ENCODE measurements at regions not wholly inside any gene's neighbourhood (a gene's known extent, or its start where the extent isn't known, plus 50 kb on each side); places are given as distances from the start of the nearest gene placed in this dataset.

DNA sequence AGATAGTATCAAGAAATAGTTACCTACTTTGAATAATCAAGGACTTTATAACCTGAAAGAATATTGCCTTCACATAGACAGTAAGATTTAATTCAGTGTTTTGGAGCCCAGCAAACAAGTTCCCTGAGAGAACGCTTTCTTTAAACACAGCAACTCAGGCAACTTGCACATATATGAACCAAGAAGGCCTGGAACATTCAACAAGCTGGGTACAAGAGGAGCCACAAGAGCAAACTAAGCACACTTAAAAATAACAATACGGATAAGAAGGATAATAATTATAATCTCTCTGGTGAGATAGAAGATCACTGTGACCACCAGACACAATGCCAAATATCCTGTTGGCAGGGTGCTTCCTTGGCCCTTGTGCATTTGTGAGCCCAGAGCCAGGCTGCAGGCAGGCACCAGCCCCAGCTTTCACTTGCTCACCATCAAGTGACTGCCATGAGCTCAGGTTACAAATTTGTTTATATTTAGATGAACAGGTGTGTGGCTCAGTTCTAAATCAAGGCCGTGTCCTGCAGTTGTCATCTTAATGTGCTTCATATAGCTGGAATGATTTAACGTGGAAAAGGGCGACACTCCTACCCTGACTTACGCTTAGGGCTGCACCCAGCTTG lies 446.6 kb downstream of the IRS1 start:
- DNase-seq (ENCODE audit: extremely low read depth in 1 of 2, low read depth in 1 of 2): no peak

DNA sequence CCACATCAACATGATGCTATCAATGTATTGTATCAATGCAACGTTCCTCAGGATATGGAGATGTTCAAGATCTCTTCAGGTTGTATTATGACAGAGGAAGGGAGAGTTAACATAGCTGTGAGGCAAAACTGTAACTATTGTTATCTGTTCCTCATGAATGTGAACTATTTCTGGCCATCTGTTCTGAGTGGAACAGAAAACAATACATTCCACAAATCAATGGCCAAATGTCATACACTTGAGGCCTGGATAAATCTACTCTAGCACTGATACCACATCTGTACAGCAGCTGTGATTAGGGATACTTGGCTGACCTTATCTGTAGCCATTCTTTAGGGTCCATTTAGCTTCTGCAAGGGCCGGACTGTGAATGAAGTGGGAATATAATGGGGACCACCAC lies 447.9 kb downstream of the IRS1 start:
- DNase-seq (ENCODE audit: extremely low read depth in 1 of 2, low read depth in 1 of 2): no peak

DNA sequence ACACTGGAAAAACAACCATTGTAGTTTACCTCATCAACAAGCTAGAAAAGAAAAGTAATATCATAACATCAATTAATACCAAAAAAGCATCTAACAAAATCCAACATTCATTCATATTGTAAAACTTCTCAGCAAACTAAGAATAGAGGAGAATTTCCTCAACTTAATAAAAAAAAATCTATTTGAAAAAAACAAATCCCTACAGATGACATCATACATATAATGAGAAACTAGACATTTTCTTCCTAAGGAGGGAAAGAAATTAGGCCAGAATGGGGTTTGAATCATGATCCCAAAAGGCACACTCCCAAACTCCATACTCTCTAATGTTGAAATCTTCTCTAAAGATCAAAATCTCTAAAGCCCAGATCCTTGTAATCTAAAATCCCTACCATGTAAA lies 460.0 kb downstream of the IRS1 start:
- no peak for DNase-seq (ENCODE audit: extremely low read depth in 1 of 2, low read depth in 1 of 2)

DNA sequence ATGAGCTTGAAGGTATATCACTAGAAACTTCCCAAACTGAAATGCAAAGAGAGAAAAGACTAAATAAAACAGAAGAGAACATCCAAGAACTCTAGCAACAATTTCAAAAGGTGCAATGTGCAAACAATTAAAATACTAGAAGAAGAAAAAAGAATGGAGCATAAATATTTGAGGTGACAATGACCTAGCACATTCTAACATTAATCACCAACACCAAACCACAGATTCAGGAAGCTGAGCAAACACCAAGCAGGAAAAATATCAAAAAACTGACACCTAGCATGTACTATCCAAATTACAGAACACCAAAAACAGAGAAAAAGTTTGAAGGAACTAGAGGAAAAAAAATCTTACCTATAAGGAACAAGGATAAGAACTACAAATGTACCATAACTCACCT lies 460.8 kb downstream of the IRS1 start:
- DNase-seq (ENCODE audit: extremely low read depth in 1 of 2, low read depth in 1 of 2): no peak

DNA sequence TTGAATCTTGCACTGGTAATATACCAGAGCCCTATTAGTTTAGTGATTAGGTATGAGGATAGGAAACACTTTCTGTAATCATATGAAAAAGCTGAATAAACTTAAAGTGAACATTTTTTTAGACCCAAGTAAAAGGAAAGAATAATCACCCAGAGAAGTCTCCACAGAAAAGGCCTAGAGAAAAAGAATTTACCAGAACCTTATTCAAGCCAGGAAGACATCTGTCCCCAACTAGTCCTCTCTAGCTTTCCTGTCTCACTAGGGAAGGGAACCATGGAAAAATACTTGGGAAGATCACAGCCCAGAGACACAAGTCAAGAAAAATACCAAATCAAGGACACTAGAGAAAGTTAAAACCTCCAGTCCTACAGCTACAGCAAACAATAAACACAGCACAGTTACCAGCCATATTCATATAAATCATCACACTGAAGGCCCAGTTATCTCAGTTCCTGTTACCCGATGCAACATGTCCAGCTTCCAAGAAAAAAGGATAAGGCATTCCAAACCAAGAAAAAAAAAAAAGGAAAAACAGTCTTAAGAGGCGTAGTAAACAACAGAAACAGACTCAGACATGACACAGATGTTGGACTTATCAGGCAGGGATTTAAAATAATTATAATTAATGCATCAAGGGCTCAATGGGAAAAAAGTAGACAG lies 461.5 kb downstream of the IRS1 start:
- no peak for DNase-seq (ENCODE audit: extremely low read depth in 1 of 2, low read depth in 1 of 2)

DNA sequence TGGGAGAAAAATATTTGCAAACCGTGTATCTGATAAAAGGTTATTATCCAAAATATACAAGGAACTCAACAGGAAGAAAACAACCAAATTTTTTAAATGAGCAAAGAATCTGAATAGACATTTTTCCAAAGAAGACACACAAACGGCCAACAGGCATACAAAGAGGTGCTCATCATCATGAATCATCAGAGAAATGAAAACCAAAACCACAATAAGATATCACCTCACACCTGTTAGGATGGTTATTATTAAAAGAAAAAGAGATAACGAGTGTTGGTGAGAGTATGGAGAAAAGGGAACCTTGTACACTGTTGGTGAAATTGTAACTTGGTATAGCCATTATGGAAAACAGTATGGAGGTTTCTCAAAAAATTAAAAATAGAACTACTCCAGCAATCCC lies 463.3 kb downstream of the IRS1 start:
- no peak for DNase-seq (ENCODE audit: extremely low read depth in 1 of 2, low read depth in 1 of 2)

DNA sequence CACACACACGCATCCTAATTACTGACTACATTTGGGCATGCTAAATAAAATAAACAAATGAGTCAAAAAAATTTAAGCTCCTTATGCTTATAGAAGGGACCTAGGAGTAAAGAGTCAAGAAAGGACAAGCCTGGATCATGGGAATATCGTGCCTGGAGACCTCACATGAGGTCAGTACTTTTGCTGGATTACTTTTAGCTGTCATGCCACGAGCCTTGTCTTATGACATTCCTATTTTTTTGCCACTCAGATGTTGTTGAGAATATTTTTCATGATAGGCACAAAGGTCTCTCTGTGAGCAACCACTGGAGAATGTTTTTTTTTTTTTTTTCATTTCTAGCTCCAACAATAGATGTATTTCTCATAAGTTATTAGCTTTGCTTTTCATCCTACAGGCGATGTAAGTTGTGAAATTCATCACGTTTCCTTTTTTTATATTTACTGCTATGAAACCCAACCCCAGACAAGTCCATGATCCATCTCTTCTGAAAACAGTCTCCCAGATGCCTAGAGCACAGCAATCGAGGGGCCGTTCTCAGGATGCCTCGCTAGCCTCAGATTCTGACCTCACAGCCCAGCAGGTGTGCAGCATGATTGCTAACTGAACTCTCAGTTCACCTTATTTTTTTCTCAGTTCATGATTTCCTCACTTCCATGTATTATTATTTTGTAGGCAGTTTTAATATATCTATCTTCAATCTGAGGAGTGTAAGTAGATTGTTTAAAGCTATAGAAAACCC lies 464.5 kb downstream of the IRS1 start:
- DNase-seq (ENCODE audit: extremely low read depth in 1 of 2, low read depth in 1 of 2): no peak

DNA sequence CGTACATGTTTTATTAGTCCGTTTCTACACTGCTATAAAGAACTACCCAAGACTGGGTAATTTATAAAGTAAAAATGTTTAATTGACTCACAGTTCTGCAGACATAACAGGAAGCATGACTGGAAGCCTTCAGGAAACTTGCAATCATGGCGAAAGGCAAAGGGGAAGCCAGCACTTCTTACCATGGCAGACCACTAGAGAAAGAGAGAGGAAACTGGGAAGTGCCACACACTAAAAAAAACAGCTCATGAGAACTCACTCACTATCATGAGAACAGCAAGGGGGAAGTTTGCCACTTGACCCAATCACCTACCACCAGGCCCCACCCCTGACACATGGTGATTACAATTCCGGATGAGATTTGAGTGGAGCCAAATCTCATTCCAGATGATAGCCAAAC lies 466.2 kb downstream of the IRS1 start:
- no peak for DNase-seq (ENCODE audit: extremely low read depth in 1 of 2, low read depth in 1 of 2)

DNA sequence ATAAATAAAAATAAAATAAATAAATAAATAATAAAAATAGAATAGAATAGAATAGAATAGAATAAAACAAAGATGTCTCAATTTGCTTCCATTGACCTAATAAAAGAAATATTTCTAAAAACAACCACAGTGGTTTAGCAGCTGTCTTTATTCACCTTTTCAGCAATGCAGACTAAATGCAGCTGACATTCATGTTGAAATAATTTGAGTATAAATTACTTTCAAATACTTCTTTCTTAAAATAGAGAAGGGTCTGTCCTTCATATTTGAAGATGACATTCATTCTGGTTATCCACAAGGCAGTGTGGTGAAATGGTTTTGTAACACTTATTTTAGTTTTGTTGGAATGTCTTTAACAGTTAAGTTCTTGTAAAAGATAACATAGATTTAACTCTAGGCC lies 469.4 kb downstream of the IRS1 start:
- no peak for DNase-seq (ENCODE audit: extremely low read depth in 1 of 2, low read depth in 1 of 2)

DNA sequence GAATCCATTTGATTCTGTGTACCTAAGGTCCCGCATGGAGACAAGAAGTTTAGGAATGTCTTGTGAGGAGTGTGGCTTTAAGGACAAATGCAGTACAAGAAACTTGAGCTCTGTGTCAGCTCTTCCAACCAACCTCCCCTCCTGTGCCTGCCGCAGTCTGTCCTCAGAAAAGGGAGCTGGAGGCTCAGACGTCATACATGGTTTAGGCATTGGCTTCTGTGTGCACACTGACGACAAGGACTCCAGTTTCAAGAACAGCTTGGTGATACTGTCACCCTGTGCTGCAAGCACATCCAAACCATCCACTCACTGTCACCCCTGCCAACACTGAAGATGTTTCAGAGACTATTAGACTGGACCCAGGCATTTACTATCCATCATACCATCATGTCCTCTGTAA lies 470.4 kb downstream of the IRS1 start:
- DNase-seq (ENCODE audit: extremely low read depth in 1 of 2, low read depth in 1 of 2): no peak

DNA sequence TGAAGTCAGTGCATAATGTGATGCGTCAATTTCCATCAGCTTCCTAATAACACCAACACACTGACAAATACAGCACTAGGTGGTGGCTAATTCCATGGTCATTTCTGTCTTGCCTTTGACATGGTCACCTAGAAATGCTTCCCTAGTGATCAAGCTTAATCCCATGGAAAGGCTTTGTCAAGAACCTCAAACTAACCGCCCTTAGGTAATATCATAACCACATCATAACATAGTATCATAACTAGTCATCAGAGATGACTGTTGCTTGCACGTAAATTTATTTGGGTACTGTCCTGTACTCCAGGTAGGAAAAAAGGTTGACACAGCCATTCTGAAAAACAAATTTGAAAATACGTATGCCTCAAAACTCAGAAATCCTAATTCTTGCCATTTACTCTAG lies 471.8 kb downstream of the IRS1 start:
- DNase-seq (ENCODE audit: extremely low read depth in 1 of 2, low read depth in 1 of 2): no peak

DNA sequence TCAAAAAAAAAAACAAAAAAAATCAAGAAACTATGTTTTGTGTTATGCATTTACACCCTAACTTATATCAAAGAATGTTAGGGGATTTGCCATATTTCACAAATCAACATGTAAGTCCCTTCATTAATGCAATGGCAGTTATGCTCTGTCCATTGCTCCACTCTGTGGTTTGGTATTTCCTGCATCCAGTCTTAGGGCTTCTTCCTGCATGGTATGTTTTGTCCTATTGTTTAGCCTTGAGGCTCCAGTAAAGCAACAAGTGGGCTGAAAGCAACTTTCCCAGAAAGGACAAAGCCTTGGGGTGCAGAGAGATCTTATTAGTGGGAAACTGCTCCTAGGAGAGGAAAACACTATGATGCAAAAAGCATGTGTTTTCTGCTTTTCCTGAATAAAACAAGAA lies 474.1 kb downstream of the IRS1 start:
- no peak for DNase-seq (ENCODE audit: extremely low read depth in 1 of 2, low read depth in 1 of 2)

DNA sequence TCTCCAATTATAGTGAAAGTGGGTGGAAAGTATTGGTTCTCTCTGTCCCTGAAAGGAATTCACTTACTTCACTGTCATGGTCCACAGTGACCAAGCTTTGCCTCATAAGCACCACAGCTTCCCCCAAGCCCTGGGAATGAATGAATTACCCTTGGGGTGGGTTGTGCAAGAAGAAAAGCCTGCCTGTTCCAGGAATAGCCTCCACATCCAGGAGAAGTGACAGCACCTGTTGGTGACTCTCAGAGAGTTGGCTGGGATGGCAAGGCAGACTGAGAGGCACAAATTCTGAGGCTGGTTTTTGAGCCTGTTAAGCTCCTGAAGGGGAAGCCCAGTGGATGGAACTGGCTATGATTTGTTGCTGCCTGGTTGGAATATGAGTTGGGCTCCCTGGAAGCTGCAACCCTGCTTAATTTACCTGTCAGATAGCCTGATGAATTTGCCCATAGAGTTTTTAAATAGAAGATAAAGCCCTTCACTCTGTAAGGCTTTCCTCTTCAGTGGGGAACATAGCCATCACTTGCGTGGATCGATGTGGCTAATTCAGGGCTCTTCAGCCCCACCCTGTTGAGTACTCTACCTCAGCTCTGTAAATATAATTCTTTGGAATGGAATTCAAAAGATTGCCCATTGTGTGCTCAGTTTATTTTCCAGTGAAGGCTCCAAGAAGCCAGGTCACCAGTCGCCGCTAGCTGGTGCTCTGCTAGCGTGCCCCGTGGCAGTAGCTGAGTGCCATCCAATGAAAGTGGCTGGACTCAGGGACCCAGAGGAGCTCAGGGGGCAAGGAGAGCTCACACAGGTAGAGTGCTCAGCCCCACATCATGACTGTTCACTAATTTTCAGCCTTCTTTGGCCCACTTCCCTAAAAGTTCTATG lies 479.3 kb downstream of the IRS1 start:
- DNase-seq (ENCODE audit: extremely low read depth in 1 of 2, low read depth in 1 of 2): no peak

DNA sequence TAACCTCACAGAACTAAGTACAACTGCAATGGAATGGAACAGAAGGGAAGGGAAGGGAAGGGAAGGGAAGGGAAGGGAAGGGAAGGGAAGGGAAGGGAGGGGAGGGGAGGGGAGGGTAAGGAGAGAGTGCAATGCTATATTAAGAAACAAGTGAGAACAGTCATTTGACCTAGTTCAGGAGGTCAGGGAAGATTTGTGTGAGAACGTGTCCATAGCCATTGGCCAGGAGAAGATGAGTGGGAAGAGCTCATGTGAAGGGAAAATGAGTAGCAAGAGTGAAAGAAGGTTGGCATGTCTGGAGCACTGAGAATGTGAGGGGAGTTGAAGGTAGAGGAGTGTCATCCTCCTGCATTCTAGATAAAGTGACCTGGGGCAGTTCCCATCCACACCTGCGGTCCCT lies 481.6 kb downstream of the IRS1 start:
- DNase-seq (ENCODE audit: extremely low read depth in 1 of 2, low read depth in 1 of 2): no peak

DNA sequence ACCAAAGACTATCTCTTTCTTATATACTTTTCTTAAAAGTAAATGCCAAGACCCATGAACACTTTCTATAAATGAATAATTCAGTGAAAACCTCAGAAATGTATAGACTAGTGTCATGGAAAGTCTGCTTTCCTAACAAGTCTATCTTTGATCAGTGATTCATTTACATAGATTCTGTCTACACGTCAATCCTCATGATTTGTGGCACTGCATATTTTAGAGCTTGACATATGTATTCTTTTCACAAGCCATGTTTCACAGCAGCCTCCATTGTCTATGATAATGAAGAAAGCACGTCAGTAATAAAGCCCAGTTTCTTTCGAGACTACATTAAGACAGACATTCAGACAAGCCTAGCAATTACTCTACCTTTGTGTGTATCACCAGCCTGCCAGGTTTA lies 486.6 kb downstream of the IRS1 start:
- no peak for DNase-seq (ENCODE audit: extremely low read depth in 1 of 2, low read depth in 1 of 2)

DNA sequence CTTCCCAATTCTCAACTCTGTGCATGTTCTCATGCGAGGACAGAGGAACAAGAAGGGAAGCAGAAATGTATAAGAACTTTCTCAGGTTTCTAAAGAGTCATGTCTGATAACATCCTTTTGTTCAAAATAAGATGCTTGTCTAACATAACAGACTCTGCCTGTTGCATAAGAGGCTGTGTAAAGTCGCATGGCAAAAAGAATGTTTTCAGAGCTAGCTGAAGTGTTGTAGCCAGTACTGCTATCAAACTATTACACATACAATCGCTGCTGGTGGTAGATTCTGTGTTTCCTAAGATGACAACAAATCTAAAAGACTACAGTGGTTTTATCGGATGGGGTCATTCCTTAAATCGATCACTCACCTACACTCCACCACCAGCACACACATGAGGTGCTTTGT lies 487.5 kb downstream of the IRS1 start:
- no peak for DNase-seq (ENCODE audit: extremely low read depth in 1 of 2, low read depth in 1 of 2)

DNA sequence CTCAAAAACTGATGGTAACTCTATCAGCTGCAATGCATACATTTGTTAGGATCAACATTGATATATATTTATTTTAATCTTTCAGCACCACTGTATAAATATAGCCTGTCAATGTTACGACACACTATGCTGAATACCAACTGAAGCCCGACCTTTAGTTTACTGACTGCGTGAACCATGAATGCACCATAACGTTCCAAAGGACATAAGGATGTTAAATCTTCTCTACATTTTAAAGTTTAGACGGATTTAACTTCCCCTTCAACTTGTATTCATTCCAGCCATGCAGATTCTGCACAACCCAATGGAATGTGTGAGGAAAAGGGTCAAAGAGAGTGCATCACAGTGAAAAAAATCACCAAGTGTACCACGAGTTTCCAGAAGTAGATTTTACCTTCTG lies 489.5 kb downstream of the IRS1 start:
- no peak for DNase-seq (ENCODE audit: extremely low read depth in 1 of 2, low read depth in 1 of 2)

DNA sequence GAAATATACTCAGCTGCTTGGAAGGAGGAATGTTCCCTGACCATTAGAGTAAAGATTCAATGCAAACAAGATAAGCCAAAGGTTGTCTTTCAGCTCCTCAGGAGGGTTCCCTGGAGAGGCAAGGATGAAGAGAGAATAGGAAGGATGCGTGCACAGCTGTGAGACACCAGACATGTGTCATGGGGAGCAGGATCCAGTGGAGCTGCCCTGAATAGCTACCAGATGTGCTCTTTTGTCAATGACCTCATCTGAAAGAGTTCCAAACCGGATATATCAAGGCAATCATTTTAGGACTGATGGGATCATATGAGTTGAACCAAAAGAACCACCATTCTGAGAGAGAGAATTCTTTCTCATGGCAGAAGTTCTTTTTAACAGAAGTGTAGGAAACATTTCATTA lies 490.6 kb downstream of the IRS1 start:
- no peak for DNase-seq (ENCODE audit: extremely low read depth in 1 of 2, low read depth in 1 of 2)

DNA sequence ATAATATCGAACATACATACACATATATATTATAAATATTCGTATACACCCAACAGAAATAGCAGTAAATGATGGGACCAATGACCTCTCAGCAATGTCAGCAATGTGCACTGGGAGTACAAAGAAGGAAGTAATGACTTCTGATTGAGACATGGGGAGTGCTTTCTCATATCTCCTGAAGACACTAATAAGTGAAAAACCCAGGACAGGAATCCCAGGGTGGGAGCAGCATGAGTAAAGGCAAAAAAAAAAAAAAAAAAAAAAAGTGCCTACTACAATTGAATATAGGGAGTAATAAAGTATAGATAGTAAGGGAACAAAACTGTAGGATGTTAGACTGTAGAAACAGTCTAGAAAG lies 491.3 kb downstream of the IRS1 start:
- DNase-seq (ENCODE audit: extremely low read depth in 1 of 2, low read depth in 1 of 2): no peak

DNA sequence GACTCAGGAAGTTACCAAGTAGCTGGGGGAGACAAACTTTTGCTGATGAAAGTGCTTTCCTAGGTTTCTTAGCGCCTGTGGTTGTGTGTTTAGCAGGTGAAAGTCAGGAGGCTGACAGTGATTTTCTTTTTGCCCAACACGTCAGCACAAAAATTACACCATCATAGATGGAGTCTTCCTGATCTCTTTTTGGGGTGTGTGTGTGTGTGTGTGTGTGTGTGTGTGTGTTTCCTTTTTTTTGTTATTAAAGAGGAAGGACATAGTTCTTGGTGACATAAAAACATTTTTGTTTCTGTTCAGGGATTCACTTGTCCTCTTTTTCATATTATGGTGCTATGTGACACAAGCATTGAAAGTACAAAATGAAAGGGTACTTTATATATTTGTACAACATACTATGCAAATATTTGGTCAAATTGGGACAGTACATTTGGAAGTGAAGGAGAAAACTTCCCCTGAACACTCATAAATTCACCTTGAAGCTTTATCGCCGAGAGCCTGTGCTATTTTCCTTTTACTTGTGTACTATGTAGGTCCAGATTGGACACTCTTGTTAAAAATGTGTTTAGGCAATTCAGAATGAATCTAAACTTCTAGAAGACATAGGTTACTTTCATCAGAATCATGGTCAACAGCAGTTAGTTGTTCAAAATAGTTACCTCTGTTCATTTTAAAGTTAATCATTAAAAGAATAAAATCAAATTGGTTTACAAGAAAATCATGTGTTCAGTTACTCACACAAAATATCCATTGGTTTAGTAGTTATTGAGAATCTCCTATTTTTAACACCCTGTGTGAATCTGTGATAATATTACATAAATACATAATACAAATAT lies 491.9 kb downstream of the IRS1 start:
- no peak for DNase-seq (ENCODE audit: extremely low read depth in 1 of 2, low read depth in 1 of 2)

DNA sequence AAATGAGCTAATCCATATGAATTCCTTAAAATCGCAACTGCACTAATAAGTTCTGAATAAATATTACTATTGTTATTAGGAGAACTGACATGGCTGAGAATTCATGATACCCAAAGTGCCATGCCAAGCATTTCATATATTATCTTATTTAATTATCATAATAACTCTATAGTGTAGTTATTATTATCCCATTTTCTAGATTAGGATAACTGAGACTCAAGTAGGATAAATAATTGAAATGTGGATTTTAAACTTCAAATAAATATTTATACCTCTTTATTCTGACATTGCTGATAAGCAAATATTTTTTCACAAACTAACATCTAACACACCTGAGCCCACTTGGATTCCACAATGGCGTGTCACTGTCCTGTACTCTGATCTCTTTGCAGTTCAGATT lies 492.7 kb downstream of the IRS1 start:
- DNase-seq (ENCODE audit: extremely low read depth in 1 of 2, low read depth in 1 of 2): no peak
